SJCRH30 (cell line): ENCODE measurements at regions not wholly inside any gene's neighbourhood (a gene's known extent, or its start where the extent isn't known, plus 50 kb on each side); places are given as distances from the start of the nearest gene placed in this dataset.
A peak's percentile ranks its signal among the peaks of the same experiment; 100 is the strongest.

ENCODE experiments used
- DNase-seq, 2 experiments: peaks; one replicate each; pipeline ENCODE4 v3.0.0-alpha.2; 2015 to 2020
- H3K27ac ChIP-seq: fragments of 250-450 bp; sonication (Bioruptor Pico); 2 replicates; pipeline ENCODE4 v1.5.1; 2020; ENCODE audit warnings: mild to moderate bottlenecking, moderate library complexity
- H3K27me3 ChIP-seq: fragments of 250-450 bp; sonication (Bioruptor Pico); 2 replicates; pipeline ENCODE4 v1.5.1; 2020; ENCODE audit warnings: mild to moderate bottlenecking, moderate library complexity
- H3K36me3 ChIP-seq: fragments of 250-450 bp; sonication (Bioruptor Pico); 2 replicates; pipeline ENCODE4 v1.5.1; 2020; ENCODE audit warnings: mild to moderate bottlenecking, moderate library complexity
- H3K4me1 ChIP-seq: fragments of 250-450 bp; sonication (Bioruptor Pico); 2 replicates; pipeline ENCODE4 v1.5.1; 2020; ENCODE audit warnings: mild to moderate bottlenecking, moderate library complexity
- H3K4me3 ChIP-seq: fragments of 250-450 bp; sonication (Bioruptor Pico); 2 replicates; pipeline ENCODE4 v1.5.1; 2020; ENCODE audit warnings: mild to moderate bottlenecking, moderate library complexity
- H3K9me3 ChIP-seq: fragments of 250-450 bp; sonication (Bioruptor Pico); replicated peaks from 2 replicates; pipeline ENCODE4 v1.5.1; 2020; ENCODE audit warnings: mild to moderate bottlenecking, moderate library complexity

DNA sequence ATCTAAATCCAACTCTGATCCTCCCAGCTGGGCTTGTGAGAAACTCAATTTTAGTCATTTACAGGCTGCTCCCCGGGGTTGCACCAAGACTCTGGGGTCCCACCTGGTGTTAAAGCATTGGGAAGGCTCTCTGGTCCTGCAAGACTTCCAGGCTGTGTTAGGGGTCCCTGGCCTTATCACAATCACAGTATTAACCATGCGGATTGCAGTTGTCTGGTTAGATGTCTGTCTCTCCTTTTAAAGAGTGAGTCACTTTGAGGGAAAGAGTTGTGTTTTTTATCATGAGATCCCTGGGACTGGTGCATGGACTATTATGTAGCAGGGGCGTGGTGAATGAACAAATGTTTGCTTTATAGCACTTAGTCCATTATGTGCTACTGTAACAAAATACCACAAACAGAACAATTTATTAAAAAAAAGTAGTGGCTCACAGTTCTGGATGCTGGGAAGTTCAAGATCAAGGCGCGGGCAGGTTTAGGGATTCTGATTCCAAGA lies 531.4 kb downstream of the FUT8 start:
- H3K36me3 ChIP-seq = no peaks in the 10 kb centered on the region
- H3K27ac ChIP-seq = no peak overlapping the region
- DNase-seq = no peak
- no peak overlapping the region for H3K4me3 ChIP-seq
- H3K9me3 ChIP-seq = no peaks in the 10 kb centered on the region
- no peaks in the 10 kb centered on the region for H3K4me1 ChIP-seq
- H3K27me3 ChIP-seq = no peaks in the 10 kb centered on the region

DNA sequence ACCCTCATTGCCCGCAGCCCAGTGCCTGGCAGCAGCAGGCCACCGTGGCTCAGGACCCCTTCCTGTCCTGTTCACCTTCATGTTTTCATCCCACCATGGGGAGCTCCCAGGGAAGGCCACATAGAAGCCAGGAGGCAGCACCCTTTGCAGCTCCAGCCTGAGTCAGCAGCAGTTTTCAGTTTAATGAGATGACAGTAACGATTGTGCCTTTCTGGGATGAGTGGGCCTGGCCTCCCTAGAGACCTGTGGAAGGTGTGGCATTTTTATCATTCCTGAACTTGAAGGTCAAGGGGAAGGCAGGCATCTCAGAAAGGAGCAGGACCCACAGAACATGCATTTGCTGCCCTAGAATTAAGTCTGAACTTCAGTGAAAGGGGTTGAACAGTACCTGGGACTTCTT lies 532.8 kb downstream of the FUT8 start:
- no peak overlapping the region for H3K27ac ChIP-seq
- H3K4me1 ChIP-seq = no peaks in the 10 kb centered on the region
- H3K36me3 ChIP-seq = no peaks in the 10 kb centered on the region
- no peaks in the 10 kb centered on the region for H3K27me3 ChIP-seq
- H3K4me3 ChIP-seq = no peak overlapping the region
- no peaks in the 10 kb centered on the region for H3K9me3 ChIP-seq
- no peak for DNase-seq

DNA sequence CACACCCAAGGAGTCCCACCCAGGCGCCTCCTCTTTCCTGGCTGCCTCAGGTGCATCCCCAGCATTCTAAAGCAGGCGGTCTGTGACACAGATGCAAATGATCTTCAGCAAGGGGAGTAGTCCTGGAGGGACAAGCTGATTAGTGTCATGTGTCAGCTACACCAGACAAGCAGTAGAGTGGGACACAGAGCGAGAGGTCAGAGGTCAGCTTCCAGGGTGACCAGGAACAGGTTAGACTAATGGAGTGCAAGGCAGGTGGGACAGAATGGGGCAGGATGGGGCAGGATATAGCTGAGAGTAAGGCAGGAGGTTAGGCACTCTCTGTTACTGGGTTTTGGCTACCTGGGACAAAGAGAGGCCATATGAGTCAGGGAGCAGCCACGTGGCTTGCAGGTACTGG lies 534.0 kb downstream of the FUT8 start:
- Histone ChIP-seq H3K4me1 (no peaks in the 10 kb centered on the region), H3K36me3 (no peaks in the 10 kb centered on the region), H3K27me3 (no peaks in the 10 kb centered on the region), H3K4me3 (no peak overlapping the region), H3K27ac (no peak overlapping the region), H3K9me3 (no peaks in the 10 kb centered on the region)
- no peak for DNase-seq

DNA sequence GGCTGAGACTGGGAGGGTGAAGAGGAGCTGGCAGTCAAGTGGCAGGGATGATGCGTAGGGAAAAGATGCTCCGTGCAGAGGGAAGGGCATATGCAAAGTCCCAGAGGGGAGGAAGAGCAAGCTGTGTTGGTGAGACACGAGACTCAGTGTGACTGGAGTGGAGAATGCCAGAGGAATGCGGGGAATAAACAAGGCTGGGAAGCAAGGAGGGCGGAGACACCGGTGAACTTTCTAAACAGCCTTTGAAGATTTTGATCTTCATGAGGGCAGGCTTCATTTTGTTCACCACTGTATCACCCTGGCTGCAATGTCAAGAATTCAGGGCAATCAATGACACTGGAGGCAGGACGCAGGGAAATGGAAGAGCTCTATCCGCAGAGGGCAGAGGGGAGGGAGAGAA lies 535.8 kb downstream of the FUT8 start:
- Histone ChIP-seq H3K9me3 (no peaks in the 10 kb centered on the region), H3K36me3 (no peaks in the 10 kb centered on the region), H3K4me1 (no peaks in the 10 kb centered on the region), H3K4me3 (no peak overlapping the region), H3K27ac (no peak overlapping the region), H3K27me3 (no peaks in the 10 kb centered on the region)
- DNase-seq = no peak

DNA sequence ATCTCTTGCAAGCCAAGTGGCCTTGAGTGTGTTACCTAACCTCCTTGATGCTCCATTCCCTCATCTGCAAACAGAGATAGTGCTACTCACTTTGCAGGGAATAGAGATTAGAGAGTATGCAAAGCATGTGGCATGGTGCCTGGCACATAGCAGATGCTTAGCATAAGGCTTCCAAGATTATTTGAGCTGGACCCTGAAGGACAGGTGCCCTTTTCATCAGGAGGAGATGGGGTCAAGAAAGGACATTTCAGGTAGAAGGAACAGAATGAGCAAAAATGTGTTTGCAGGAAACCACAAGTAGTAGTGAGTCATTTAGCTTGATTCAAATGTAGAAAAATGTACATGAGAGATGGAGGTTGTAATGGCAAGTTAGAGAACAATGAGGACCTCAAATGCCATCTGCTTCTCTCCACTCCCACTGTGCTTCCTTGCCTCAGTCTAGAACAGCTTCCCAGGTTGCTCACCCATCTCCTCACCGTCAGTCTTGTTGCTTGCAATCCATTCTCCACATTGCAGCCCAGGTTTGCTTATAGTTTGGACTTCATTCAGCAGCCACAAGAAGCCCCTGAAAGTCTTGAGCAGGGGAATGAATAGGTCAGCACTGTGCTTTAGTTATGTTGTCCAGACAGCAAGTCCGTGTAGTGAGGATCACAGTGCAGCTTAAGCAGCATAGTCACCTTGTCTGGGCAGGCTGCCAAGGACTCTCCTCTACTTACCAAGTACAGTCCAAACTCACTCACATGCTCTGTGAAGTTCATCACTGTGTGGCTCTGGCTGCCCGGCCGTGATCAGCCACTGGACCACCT lies 536.3 kb upstream of the CCDC196 start:
- H3K4me3 ChIP-seq = no peak overlapping the region
- no peaks in the 10 kb centered on the region for H3K9me3 ChIP-seq
- H3K36me3 ChIP-seq = no peaks in the 10 kb centered on the region
- DNase-seq = no peak
- no peaks in the 10 kb centered on the region for H3K4me1 ChIP-seq
- H3K27ac ChIP-seq = no peak overlapping the region
- no peaks in the 10 kb centered on the region for H3K27me3 ChIP-seq

DNA sequence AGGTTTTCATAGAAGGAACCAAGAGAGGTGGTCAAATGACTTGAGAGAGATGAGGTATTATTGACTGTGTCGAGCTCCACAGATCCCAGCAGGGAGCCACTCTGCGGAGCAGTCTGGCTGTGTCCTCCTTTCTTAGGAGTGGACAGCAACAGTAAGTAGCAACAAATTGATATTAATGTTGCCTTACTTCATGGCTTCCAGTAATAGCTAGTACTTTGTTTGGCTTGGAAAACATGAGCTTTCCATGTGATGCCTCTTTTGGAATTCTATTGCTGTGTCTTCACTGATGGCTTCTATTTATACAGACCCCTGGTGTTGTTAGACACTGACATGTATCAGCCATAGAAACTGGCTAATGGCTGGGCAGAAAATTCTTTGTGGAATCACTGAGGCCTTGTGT lies 531.2 kb upstream of the CCDC196 start:
- H3K4me3 ChIP-seq = no peak overlapping the region
- H3K9me3 ChIP-seq = no peaks in the 10 kb centered on the region
- DNase-seq = no peak
- H3K36me3 ChIP-seq = no peaks in the 10 kb centered on the region
- no peaks in the 10 kb centered on the region for H3K27me3 ChIP-seq
- H3K4me1 ChIP-seq = no peaks in the 10 kb centered on the region
- no peak overlapping the region for H3K27ac ChIP-seq

DNA sequence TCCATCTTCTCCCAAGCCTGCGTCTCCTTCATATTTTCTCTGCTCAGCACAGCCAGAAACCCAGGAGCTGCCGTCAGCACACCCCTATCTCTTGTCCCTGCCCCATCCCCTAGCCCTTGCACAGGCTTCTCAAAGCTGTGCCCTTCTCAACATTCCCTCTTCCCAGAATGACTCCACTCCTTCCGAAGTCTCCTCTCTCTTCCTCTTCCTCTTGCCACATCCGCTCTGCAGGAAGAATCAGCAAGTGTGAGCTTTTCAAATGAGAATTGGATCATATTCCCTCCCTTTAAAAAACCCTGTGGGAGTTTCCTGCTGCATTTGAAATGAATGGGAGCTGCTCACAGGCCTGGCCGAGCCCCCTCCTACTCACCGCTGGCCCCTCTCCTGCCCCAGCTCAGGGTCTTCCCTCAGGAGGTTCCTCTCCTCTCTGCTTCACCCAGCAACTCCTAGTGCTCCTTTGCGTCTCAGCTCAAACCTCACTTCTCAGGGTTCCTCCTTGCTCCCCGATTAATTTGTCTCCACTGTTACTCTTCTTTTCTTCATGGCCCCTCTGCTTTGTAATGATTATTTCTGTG lies 528.5 kb upstream of the CCDC196 start:
- Histone ChIP-seq H3K27ac (no peak overlapping the region), H3K4me3 (no peak overlapping the region), H3K36me3 (no peaks in the 10 kb centered on the region), H3K27me3 (no peaks in the 10 kb centered on the region), H3K4me1 (no peaks in the 10 kb centered on the region), H3K9me3 (no peaks in the 10 kb centered on the region)
- DNase-seq = no peak

DNA sequence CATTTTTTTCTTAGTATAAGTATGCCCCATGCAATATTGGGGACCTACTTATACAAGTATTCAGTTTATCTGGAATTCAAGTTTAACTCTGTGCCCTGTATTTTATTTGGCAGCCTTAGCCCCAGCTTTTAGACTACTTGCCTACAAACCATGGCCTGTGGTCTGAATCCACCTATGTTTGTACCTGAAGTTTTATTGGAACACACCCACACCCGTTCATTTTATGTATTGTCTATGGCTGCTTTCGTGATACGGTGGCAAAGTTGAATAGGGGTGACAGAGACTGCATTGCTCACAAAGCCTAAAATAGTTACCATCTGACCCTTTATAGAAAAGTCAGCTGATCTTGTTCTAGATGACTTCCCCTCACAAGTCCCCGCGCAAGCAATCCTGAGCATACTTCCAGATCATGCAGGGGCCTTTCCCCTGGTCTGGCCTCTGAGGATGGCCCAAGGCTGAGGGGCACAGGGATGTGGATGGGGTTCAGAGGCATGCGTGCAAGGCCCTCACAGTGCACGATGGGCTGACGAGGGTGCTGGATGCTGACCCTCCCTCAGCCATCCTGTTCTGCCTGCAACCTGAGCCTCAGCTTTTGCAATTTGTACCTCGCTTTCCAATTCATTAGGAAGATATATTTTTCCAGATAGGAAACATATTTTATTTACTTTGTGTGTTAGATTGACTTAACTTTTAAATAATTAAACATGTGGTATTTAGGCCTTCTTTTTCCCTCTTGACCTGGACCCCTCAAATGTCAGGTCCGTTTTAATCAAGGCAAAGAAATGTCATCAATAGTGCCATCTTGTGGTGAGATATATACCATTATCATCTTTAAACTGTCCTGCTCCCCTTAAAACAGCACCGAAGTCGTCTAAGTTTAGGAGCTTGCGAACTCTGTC lies 527.3 kb upstream of the CCDC196 start:
- H3K27ac ChIP-seq = no peak overlapping the region
- peak in 1 of 2 experiments; percentile 47 for DNase-seq
- no peaks in the 10 kb centered on the region for H3K36me3 ChIP-seq
- H3K27me3 ChIP-seq = no peaks in the 10 kb centered on the region
- H3K4me1 ChIP-seq = no peaks in the 10 kb centered on the region
- H3K9me3 ChIP-seq = no peaks in the 10 kb centered on the region
- no peak overlapping the region for H3K4me3 ChIP-seq

DNA sequence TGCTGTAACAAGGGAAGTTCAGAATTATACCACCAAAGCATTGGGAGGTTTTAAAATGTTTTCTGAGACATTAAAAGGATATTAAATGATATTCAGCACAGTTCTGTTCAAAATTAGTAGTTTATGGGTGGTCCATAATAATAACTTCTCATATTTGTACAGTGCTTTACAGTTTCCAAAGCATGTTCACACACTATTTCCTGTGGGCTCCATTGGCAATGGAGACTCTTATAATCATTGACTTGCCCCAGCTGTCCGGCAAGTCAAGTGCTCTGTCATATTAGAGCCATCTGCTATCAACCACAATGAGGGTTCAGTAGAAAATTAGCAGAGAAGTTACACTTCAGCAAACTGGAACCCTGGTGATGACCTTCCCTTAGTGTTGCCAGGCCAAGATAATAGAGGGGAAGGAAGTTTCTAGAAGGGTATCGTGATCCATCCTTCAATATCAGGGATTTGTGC lies 526.6 kb upstream of the CCDC196 start:
- Histone ChIP-seq H3K27me3 (no peaks in the 10 kb centered on the region), H3K27ac (no peak overlapping the region), H3K4me3 (no peak overlapping the region), H3K4me1 (no peaks in the 10 kb centered on the region), H3K9me3 (no peaks in the 10 kb centered on the region), H3K36me3 (no peaks in the 10 kb centered on the region)
- DNase-seq = no peak

DNA sequence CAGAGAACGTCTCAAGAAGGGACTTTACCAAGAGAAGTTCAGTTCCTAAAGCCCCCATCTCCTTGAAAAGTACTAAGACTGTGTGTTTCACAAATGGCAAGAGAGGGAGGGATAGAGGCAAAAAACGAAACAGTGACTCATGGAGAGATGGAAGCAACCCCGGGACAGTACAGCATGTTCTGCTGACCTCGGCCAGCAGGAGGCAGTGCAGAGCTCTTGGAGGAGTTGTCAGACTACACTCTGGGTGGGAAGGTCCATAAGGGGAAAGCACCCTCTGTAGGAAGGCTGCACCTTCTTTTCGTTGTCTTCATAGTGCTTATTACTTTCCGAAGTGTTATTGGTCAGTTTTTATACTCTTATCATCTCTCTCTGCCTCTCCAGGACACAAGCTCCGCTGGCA lies 525.2 kb upstream of the CCDC196 start:
- Histone ChIP-seq H3K9me3 (no peaks in the 10 kb centered on the region), H3K36me3 (no peaks in the 10 kb centered on the region), H3K27me3 (no peaks in the 10 kb centered on the region), H3K4me3 (no peak overlapping the region), H3K27ac (no peak overlapping the region), H3K4me1 (no peaks in the 10 kb centered on the region)
- peak; percentile 39 to 57 for DNase-seq

DNA sequence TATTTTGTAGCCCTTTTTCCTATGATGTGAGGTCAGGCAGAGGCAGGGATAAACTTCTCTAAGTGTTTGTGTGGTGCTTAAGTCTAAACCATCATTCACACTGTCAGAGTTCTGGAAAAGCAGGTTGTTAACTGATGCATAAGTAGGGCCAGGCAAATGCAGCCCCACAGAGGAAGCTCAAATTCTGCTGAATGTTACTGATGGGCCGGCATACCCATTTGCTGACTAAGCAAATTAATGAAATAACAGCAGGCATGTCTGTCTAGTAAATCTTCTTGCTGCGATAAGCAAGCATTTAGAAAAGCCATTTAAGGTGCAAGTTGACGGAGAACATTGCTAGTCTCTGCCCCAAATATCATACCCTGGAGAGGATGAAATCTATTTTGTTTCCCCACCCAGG lies 523.2 kb upstream of the CCDC196 start:
- Histone ChIP-seq H3K4me3 (no peak overlapping the region), H3K27me3 (no peaks in the 10 kb centered on the region)
- DNase-seq = no peak

DNA sequence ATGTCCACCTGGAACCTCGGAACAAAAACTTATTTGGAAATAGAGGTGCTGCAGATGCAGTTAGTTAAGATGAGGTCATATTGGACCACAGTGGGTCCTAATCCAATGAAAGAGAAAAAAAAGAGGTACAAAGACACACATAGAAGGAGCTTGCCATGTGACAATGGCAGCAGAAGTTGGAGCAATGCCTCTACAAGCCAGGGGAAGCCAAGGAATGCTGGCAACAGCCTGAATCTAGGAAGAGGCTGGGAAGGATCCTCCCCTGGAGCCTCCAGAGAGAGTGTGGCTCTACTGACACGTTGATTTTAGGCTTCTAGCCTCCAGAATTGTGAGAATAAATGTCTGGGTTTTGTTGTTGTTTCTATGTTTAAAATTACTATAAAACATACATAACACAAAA lies 521.8 kb upstream of the CCDC196 start:
- H3K27me3 ChIP-seq = no peaks in the 10 kb centered on the region
- no peak overlapping the region for H3K4me3 ChIP-seq
- H3K4me1 ChIP-seq = no peaks in the 10 kb centered on the region
- no peaks in the 10 kb centered on the region for H3K36me3 ChIP-seq
- no peak overlapping the region for H3K27ac ChIP-seq
- DNase-seq = no peak
- H3K9me3 ChIP-seq = no peaks in the 10 kb centered on the region

More for the DNA sequence above, 523.2 kb upstream of the CCDC196 start:
- no peaks in the 10 kb centered on the region for H3K36me3 ChIP-seq
- H3K9me3 ChIP-seq = no peaks in the 10 kb centered on the region
- H3K4me1 ChIP-seq = no peaks in the 10 kb centered on the region
- no peak overlapping the region for H3K27ac ChIP-seq

DNA sequence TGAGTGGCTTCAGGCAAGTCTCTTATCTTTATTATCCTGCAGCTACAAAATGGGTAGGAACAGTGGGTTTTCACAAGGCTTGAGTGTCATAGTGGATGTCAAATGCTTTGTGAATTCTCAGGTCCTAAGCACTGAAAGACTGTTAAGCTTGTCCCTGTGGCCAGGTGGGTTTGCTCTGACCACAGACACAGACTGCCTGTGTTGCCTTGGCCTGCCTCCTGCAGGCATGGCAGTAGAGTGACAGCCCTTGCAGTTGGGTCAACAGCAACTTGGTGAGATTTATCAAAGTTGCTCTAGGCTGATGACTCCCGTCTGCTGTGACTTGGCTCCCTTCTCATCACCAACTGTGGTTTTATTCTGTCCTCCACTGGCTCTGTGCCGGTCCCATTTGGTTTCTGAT lies 520.0 kb upstream of the CCDC196 start:
- Histone ChIP-seq H3K4me3 (no peak overlapping the region), H3K27ac (no peak overlapping the region), H3K36me3 (no peaks in the 10 kb centered on the region), H3K27me3 (no peaks in the 10 kb centered on the region), H3K9me3 (no peaks in the 10 kb centered on the region), H3K4me1 (no peaks in the 10 kb centered on the region)
- no peak for DNase-seq

DNA sequence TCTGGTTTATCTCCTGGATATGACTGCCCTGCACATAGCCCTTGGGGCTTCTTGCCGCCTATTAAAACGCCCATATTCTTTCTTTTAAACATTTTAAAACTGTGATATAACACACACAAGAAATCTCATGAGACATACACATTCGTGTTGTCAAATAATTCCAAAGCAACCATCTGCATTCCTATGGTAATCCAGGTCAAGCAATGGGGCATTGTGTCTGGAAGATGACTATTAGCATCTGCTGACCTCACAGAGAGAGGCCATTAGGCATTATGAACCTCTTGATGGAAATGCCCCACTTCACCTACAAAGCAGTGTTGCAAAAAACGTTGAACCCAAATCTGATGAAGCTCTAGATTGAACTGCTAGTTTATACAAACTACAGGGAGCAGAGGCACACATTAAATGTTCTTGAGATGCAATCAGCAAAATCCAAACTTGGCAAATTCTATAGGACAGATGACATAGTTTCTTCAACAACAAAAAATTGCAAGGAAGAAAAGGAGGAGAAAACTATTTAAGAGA lies 513.8 kb upstream of the CCDC196 start:
- Histone ChIP-seq H3K9me3 (no peaks in the 10 kb centered on the region), H3K27ac (no peak overlapping the region), H3K36me3 (no peaks in the 10 kb centered on the region), H3K4me3 (no peak overlapping the region), H3K4me1 (no peaks in the 10 kb centered on the region), H3K27me3 (no peaks in the 10 kb centered on the region)
- DNase-seq = no peak

DNA sequence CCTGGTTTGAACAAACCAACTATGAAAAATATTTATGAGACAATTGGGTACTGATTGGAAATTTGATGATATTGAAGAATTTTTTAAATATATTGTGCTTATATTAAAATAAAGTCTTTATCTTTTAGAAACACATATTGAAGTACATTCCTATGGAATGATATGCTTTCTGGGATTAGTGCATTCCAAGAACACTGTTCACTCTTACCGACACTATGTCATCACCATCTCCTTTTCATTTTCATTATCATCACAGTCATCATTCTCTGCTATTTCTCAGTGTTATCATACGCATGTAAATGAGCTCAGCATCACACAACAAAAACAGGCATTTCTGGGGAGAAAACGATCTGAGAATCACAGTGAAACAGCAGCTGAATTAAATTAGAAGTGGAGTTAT lies 513.3 kb upstream of the CCDC196 start:
- Histone ChIP-seq H3K4me3 (no peak overlapping the region), H3K27ac (no peak overlapping the region), H3K27me3 (no peaks in the 10 kb centered on the region), H3K36me3 (no peaks in the 10 kb centered on the region), H3K4me1 (no peaks in the 10 kb centered on the region), H3K9me3 (no peaks in the 10 kb centered on the region)
- DNase-seq = no peak
